ENCODE measurements at regions not wholly inside any gene's neighbourhood (a gene's known extent, or its start where the extent isn't known, plus 50 kb on each side); places are given as distances from the start of the nearest gene placed in this dataset.
"Not testable (repeated sequence)": the region's sequence is repeated elsewhere in the genome, so short reads cannot be mapped to it uniquely, and the experiment has no call there.

DNA sequence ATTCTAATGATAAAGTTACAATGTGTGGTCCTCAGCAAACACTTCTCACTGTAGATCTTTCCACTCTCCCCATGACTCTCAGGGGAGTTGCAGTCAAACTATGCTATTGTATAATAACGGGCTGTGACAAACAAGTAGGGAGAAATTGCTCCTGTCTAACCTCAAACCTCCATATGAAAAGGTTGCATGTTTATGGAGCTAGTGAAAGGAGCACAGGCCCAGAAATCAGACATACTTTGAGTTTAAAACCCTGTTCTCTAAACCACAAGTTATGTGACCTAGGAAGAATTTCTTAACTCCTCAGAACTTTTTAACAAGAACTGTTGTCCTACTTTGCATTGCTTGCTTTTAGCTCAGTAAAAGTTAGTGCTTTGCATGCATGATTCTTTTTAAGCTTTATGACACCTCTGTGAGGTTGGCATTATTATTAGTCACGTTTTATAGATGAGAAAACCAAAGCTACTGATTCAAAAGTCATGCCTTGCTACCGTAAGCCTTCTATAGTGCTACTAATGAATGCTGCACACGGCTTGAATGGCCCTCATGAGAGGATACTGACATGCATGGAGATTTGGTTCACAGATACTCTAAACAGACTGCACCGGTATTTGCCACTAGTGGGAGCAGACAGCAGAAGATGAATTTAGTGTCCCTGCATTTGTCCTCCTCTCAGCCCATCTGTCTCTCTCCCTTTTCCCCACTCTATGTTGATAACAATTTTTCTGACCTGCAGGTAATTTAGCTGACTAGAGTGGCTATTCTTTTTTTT lies 129.5 kb upstream of the PCGF5 start:
- no peak for FAIRE-seq

- no peak for FAIRE-seq
Measured at GRCh38 chr10:91091780-91092179, 128.7 kb upstream of the PCGF5 start.

GRCh38 chr10:91096274-91096673 lies 124.2 kb upstream of the PCGF5 start:
- no peak for FAIRE-seq

- no peak for FAIRE-seq
Measured at GRCh38 chr10:91097313-91097712, 123.2 kb upstream of the PCGF5 start.

DNA sequence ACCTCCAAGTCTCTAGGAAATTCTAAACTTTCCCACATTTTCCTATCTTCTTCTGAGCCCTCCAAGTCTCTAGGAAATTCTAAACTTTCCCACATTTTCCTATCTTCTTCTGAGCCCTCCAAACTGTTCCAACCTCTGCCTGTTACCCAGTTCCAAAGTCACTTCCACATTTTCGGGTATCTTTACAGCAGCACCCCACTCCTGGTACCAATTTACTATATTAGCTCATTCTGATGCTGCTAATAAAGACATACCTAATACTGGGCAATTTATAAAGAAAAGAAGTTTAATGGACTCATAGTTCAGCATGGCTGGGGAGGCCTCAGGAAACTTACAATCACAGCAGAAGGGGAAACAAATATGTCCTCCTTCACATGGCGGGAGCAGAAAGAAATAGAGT lies 122.4 kb upstream of the PCGF5 start:
- not testable (repeated sequence) for FAIRE-seq

DNA sequence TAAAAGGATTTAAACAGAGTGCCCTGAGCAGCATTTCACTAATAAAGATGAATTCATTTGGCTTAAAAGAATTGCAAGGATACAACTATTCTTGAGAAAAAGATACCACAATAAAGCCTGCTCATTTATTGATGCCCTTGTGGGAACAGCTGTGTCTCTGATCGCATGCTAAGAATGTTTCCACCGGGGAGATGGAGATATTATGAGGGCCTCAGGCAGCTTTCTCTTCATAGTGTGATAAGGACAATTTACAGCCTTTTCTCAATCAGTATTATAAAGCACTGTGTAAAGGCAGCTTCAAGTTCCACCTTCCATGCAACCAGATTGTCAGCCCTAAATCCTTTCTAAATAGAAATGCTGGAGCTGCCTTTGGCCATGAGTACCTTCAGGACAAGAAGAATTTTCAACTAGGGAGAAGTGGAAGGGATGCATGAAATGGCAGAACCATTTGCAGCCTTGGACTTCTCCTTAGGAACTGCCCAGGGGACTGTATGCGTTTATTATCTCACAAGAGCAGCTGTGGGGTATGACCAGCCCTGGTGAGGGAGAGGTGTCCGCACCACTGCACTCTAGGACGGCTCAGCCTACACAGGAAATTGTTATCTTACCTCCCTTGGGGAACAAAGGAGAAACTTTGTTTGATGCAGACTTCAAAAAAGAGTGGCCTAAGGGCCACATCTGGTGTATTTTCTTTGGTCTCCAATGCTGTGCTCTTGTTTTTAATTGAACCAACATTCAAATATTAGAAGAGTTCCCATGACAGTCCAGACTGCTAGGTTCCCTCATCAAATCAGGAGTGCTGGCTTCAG lies 116.9 kb upstream of the PCGF5 start:
- FAIRE-seq: no peak

- FAIRE-seq: no peak
Measured at GRCh38 chr10:91104193-91105041, 116.0 kb upstream of the PCGF5 start.

DNA sequence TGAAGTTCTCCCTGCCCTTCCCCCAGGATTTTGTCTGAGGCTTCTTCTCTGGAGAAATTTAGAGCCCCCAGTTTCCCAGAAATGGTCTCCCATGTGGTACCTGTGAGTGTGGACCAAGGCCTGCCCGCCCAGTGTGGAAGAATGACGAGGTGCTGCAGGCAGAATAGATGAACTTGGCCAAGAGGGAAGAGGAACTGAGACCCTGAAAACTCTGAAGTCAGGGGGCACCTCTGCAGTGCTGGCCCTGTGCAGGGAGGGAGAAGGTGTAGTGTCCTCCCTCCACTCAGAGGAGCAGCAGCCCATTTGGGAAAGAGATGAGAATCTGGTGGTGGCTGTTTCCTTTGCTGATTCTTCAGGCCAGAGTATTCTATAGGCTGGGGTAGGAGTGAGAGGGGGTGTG lies 115.2 kb upstream of the PCGF5 start:
- FAIRE-seq: no peak

GRCh38 chr10:91108820-91109219 lies 111.6 kb upstream of the PCGF5 start:
- no peak for FAIRE-seq

DNA sequence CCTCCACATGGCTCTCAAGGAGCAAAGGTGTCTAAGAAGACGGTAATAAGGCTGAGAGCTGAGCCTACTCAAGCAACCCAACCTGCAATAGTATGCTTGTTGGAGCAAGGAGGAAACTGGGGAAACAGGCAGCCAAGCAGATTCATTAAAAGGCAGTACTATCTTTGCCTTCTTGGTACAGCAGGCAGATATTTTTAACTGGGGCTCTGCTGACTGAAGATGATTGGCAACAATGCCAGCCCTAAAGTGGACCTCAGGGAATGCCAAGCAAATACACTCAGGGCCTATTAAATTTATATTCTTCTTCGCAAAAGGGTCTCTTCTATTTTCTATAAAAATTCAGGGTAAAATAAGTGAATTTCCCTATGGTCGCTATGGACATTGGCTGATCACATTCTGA lies 109.4 kb upstream of the PCGF5 start:
- no peak for FAIRE-seq

DNA sequence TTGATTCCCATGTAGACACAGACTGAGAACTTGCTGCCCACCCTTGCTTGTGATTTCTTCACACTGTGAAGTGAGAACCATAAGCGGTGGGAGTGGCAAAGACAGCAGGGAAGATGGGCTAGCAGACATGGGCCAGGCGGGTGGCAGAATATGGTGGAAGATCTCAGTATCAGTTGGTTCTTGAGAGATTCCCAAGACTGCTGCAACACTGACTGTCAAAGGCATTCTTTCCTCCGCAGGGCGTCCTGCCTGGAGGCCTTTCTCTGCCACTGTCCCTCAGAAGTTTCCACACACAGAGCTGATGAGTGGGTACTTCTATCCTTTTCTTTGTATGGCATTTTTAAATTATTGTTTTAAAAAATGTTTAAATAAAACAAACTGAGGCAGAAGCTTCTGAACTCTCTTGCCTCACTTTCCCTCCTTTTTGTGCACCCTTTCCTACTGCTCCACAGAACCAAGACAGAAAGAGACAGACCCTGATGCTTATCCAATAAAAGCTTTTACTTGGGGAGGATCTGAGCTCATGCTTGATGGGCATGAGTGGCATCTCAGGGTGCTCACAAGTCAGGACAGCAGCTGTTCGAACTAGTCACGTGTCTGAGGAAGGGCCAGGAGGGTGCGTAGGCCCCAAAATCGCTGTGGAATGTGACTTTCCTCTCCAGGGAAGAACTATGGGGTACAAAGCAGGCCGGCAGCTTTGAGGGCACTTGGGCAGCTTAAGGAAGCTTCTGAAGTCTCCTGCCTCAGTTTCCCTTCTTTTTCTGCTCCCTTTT lies 104.7 kb upstream of the PCGF5 start:
- FAIRE-seq: no peak

DNA sequence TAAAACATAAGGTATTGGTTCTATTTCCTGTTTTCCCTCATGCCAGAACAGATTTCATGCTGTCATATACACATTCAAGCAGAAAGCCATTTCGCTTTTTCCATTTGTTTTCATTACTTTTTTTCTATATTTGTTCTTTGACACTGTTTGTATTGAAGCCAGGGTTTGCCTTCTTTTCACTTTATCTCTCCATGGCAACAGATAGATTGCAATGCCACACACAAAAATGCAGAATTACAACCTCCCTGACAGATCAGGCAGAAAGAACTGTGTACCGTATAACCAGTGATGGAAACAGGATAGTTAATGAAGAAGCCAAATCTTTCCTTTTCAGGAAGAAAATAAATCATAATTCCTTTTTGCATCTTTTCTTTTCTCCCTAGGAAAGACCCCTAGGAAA lies 103.0 kb upstream of the PCGF5 start:
- FAIRE-seq: no peak

GRCh38 chr10:91120348-91120747 lies 100.1 kb upstream of the PCGF5 start:
- FAIRE-seq: no peak

DNA sequence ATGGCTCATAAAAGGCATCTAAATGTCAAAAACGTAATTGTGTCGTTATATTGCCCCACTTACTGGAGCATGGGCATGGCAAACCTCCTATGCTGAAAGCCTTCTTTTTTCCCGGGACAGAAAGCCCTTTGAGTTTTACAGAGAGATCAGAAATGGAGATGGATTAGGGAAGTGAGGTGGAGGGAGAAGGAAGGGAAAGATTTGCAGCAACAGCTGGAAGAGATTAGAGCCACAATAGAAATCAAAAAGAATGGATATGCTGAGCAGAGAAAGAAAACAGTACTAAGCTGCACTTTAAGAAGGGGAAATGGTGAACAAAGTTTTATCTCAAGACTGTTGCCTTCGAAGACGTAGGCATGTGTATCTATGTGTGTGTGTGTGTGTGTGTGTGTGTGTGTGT lies 97.2 kb upstream of the PCGF5 start:
- no peak for FAIRE-seq

GRCh38 chr10:91124016-91124415 lies 96.4 kb upstream of the PCGF5 start:
- FAIRE-seq: no peak

DNA sequence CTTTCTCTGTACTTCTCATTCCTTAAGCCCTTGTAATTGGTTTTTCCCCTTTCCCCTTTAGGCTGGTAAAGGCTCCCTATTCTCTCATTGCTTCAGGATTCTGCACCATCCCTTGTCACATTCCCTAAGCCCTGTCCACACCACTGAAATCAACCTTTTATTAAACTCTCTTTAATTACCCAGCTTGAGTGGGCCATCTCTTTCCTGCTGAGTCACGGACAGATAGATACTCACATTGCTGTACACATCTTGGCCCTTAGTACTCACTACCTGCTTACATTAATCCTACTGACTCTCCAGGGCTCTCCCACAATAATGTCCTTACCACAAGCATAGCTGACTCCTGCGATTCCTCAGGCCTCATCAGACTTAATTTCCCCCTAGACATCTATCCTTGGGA lies 94.0 kb upstream of the PCGF5 start:
- no peak for FAIRE-seq

DNA sequence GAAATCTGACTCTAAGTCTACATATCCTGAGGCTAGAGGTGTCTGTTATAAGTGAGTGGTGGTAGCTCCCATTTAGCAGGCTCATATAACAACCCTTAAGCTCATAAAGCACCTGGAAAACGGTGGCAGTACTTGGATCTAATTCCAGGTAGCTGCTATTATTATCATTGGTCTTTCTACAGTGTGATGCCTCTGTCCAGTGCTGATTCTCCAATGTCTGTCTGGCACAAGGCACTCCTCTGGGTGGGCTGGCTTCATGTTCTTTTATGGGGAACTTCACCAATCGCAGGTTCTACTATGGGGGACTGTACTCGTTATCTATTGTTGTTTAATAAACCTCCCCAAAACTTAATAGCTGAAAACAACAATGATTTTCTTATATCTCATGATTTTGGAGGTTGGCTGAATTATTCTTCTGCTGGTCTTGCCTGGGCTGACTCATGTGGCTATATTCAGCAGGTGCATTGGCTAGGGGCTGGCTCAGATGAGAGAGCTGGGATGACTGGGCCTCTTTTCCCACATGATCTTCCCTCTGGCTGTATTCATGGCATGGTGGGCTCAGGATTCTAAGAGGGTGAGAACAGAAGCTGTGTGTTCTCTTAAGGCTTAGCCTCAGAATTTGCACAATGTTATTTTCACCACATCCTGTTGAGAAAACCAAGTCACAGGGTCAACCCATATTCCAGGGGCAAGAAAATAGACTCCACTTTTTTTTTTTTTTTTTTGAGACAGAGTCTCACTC lies 93.0 kb upstream of the PCGF5 start:
- no peak for FAIRE-seq

DNA sequence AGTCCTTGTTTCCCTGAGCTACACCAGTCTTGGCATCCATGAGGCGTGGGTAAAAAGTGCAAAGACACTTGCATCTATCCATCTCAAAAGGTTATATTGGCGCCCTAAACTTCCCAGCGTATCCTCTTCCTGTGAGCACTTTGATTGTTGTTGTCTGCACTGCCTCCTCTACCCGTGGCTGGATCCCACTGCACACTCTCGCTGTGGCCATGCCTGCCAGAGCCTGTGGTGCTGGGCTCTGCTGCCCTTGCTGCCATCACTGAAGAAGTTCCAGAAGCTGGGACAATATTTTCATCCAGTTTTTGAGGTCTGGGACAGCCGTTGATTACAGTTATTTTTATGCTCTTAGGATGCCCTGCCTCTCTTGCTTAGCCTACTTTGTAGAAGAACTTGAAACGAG lies 85.3 kb upstream of the PCGF5 start:
- FAIRE-seq: no peak

DNA sequence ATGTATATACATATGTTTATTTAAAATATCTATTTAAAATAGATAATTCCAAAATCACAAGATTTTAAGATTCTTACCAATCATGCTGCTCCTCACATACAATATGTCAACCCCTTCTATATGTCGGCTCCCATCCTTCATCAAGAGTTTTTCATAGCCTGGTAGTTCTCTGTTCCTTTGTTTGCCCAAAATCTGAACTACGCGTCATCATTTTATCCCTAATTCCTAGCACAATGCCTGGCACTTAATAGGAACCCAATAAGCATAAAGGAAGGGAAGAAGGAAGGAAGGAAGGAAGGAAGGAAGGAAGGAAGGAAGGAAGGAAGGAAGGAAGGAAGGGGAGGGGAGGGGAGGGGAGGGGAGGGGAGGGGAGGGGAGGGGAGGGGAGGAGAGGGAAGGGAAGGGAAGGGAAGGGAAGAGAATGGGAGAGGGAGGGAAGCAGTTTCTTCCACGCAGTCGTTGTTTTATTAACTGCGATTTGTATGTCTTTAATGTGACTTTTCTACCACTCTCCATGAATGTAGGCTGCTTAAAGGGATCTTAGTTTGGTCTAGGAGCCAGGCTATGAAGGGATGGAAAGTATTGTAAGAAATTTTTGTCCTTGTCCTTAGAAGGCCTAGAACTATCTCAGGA lies 83.3 kb upstream of the PCGF5 start:
- no peak for FAIRE-seq

DNA sequence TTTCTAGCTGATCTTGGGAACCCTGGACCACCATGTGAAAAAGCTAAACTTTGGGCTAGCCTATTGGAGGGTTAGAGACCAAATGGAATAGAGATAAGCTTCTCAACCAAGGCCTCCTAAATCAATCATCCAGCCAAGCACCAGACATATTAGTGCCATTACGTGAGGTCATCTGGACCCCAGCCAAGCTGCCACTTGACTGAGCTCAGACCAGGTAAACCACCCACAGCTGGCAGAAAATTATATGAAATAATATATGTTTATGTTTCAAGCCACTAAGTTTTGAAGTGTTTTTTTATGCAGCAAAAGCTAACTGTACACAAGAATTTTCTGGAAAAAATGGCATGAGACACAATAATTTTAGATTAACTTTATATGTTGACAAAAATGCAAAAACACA lies 82.6 kb upstream of the PCGF5 start:
- FAIRE-seq: no peak

DNA sequence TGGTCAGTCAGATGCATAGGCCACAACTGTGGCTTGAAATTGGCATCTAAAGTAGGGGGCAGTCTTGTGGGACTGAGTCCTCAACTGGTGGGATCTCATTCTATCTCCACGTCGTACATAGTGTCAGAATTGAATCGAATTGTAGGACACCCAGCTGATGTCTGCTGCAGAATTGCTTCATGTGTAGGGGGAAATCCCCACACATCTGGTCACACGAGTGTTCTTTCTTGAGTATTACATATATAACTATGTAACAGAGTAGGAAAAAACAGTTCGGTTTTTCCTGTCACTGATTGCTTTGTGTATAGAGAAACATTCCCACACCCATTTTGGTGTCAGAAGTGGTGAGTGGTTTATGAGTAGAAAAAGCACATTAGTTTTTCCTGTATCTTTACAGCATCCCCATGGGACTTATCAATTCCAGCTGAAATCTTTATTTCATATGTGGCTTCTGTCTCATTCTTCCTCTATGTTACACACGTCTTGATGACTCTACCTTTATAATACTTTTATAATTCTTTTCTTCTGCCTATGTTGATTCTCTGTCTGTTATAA lies 79.4 kb upstream of the PCGF5 start:
- FAIRE-seq: no peak

All from endometrium (tissue), 2 donors.